ENCODE measurements at regions not wholly inside any gene's neighbourhood (a gene's known extent, or its start where the extent isn't known, plus 50 kb on each side); places are given as distances from the start of the nearest gene placed in this dataset.

GRCh38 chr3:51618496-51618895 is 52.6 kb upstream of the TEX264 start (continued):
- TF ChIP-seq, protein P1, sequence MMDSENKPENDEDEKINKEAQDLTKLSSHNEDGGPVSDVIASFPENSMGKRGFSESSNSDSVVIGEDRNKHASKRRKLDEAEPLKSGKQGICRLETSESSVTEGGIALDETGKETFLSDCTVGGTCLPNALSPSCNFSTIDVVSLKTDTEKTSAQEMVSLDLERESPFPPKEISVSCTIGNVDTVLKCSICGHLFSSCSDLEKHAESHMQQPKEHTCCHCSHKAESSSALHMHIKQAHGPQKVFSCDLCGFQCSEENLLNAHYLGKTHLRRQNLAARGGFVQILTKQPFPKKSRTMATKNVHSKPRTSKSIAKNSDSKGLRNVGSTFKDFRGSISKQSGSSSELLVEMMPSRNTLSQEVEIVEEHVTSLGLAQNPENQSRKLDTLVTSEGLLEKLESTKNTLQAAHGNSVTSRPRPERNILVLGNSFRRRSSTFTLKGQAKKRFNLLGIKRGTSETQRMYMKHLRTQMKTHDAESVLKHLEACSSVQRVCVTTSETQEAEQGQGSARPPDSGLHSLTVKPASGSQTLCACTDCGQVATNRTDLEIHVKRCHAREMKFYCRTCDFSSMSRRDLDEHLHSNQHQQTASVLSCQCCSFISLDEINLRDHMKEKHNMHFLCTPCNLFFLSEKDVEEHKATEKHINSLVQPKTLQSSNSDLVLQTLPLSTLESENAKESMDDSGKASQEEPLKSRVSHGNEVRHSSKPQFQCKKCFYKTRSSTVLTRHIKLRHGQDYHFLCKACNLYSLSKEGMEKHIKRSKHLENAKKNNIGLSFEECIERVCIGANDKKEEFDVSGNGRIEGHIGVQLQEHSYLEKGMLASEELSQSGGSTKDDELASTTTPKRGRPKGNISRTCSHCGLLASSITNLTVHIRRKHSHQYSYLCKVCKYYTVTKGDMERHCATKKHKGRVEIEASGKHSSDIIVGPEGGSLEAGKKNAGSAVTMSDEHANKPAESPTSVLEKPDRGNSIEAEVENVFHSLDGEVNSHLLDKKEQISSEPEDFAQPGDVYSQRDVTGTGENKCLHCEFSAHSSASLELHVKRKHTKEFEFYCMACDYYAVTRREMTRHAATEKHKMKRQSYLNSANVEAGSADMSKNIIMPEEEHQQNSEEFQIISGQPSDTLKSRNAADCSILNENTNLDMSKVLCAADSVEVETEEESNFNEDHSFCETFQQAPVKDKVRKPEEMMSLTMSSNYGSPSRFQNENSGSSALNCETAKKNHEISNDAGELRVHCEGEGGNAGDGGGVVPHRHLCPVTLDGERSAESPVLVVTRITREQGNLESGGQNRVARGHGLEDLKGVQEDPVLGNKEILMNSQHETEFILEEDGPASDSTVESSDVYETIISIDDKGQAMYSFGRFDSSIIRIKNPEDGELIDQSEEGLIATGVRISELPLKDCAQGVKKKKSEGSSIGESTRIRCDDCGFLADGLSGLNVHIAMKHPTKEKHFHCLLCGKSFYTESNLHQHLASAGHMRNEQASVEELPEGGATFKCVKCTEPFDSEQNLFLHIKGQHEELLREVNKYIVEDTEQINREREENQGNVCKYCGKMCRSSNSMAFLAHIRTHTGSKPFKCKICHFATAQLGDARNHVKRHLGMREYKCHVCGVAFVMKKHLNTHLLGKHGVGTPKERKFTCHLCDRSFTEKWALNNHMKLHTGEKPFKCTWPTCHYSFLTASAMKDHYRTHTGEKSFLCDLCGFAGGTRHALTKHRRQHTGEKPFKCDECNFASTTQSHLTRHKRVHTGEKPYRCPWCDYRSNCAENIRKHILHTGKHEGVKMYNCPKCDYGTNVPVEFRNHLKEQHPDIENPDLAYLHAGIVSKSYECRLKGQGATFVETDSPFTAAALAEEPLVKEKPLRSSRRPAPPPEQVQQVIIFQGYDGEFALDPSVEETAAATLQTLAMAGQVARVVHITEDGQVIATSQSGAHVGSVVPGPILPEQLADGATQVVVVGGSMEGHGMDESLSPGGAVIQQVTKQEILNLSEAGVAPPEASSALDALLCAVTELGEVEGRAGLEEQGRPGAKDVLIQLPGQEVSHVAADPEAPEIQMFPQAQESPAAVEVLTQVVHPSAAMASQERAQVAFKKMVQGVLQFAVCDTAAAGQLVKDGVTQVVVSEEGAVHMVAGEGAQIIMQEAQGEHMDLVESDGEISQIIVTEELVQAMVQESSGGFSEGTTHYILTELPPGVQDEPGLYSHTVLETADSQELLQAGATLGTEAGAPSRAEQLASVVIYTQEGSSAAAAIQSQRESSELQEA (IDR thresholded peaks at IDR 0.05; ENCODE audit: low read depth): no peak

DNA sequence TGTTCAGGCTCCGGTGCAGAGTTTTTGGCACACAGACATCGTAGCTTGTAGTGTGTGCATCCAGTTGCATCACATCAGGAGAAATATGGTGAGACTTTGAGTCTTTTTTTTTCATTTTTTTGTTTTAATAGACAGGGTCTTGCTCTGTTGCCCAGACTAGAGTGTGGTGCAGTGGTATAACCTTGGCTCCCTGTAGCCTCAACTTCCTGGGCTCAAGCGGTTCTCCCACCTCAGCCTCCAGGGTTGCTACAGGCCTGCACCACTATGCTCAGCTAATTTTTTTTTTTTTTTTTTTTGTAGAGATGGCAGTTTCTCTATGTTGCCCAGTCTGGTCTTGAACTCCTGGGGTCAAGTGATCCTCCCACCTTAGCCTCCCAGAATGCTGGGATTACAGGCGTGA is 51.1 kb upstream of the TEX264 start:
- no peak overlapping the region for H3K4me2 ChIP-seq (ENCODE audit: insufficient read depth, low read length)
- H3K36me3 ChIP-seq (ENCODE audit: control insufficient read depth, insufficient read depth, low read length): no peaks in the 10 kb centered on the region
- H3K9me3 ChIP-seq (replicated peaks; ENCODE audit: control insufficient read depth, insufficient read depth, low read depth, low read length): no peaks in the 10 kb centered on the region
- TF ChIP-seq CHD2 (IDR thresholded peaks at IDR 0.05; ENCODE audit: low read depth, low read length) (no peak), TEAD2 (tag; IDR thresholded peaks at IDR 0.05) (no peak), TAL1 (IDR thresholded peaks at IDR 0.05) (no peak), ZNF316 (IDR thresholded peaks at IDR 0.05) (no peak), ZFPM2 (CRISPR knock-in tag; IDR thresholded peaks at IDR 0.05) (no peak), RBM15 (IDR thresholded peaks at IDR 0.05; ENCODE audit: insufficient read depth, low read length) (no peak), NFE2L1 (tag; IDR thresholded peaks at IDR 0.05; ENCODE audit: borderline replicate concordance, low read depth) (no peak), SNRNP70 (optimal IDR thresholded peaks at IDR 0.05; ENCODE audit: low read depth, low read length) (no peak), ZNF121 (CRISPR knock-in tag; conservative IDR thresholded peaks at IDR 0.05) (no peak), STAT5A (IDR thresholded peaks at IDR 0.05; ENCODE audit: borderline replicate concordance, low read length) (no peak), ZFP1 (CRISPR knock-in tag; IDR thresholded peaks at IDR 0.05) (no peak), POLR3A (IDR thresholded peaks at IDR 0.05; ENCODE audit: borderline replicate concordance, extremely low read depth, insufficient read depth, insufficient read length) (no peak), ZNF197 (CRISPR knock-in tag; IDR thresholded peaks at IDR 0.05; ENCODE audit: low read depth) (no peak), CBX5 (IDR thresholded peaks at IDR 0.05; ENCODE audit: borderline replicate concordance, low read depth) (no peak)
- ChIA-PET CTCF (ENCODE audit: low intra/inter-chr PET ratio) (no interaction called here), POLR2A (no interaction called here)
- H3K9me1 ChIP-seq (ENCODE audit: control insufficient read depth, insufficient read depth, low read length): no peaks in the 10 kb centered on the region
- H2AFZ ChIP-seq (ENCODE audit: low read depth, low read length): no peak overlapping the region
- no peak overlapping the region for H3K9ac ChIP-seq (ENCODE audit: insufficient read depth in 1 of 2, low read depth in 2 of 2, low read length in 2 of 2)
- ATAC-seq: no peak
- in situ Hi-C loops (cut with MboI) (no loop called here), intact Hi-C loops (cut with micrococcal nuclease) (no loop called here)
- H4K20me1 ChIP-seq (replicated peaks; ENCODE audit: control insufficient read depth, insufficient read depth, low read length): no peaks in the 10 kb centered on the region
- H3K4me3 ChIP-seq: no peak overlapping the region
- FAIRE-seq: no peak
- no TSS peak for BruUV-seq (replicated peaks)
- no peaks in the 10 kb centered on the region for H3K4me1 ChIP-seq (replicated peaks in 1 of 2; ENCODE audit: control insufficient read depth in 2 of 2, insufficient read depth in 2 of 2, low read length in 2 of 2)
- no peaks in the 10 kb centered on the region for H3K27me3 ChIP-seq (ENCODE audit: control insufficient read depth in 2 of 2, insufficient read depth in 2 of 2, low read length in 2 of 2)
- WGBS (ENCODE audit: insufficient coverage, low coverage, missing lambda C conversion rate): 100% methylated on average over 2 of the region's 4 CpGs
- no peaks in the 10 kb centered on the region for H3K79me2 ChIP-seq (ENCODE audit: control insufficient read depth, insufficient read depth, low read length)
- DNase-seq (ENCODE audit: extremely low read depth in 1 of 4, low spot score in 3 of 4): no peak
- H3K27ac ChIP-seq (ENCODE audit: extremely low read depth, low read depth, low read length): no peak overlapping the region

Data from K562 (cell line).